Fibroblast of mammary gland (primary cell): ENCODE measurements at regions not wholly inside any gene's neighbourhood (a gene's known extent, or its start where the extent isn't known, plus 50 kb on each side); places are given as distances from the start of the nearest gene placed in this dataset.
"Not testable (repeated sequence)": the region's sequence is repeated elsewhere in the genome, so short reads cannot be mapped to it uniquely, and the experiment has no call there.

ENCODE experiments used
- DNase-seq: peaks from one replicate; pipeline ENCODE4 v3.0.0-alpha.2; 2010; ENCODE audit warnings: low read depth
- H3K4me3 ChIP-seq: 2 replicates; pipeline ENCODE4 v1.5.1; 2011; ENCODE audit warnings: low read depth, mild to moderate bottlenecking, low read length, moderate library complexity; ENCODE audit not compliant: control insufficient read depth
- CTCF ChIP-seq: conservative IDR thresholded peaks from 2 replicates; pipeline ENCODE4 v1.5.1; 2011; ENCODE audit warnings: low read depth, low read length, inconsistent platforms; ENCODE audit not compliant: control insufficient read depth, insufficient read depth

- H3K4me3 ChIP-seq: no peak overlapping the region
- no peak for DNase-seq
- no peak for TF ChIP-seq CTCF
These were observed 953.0 kb downstream of the KCNA4 start for GRCh38 chr11:29063630-29064361.

DNA sequence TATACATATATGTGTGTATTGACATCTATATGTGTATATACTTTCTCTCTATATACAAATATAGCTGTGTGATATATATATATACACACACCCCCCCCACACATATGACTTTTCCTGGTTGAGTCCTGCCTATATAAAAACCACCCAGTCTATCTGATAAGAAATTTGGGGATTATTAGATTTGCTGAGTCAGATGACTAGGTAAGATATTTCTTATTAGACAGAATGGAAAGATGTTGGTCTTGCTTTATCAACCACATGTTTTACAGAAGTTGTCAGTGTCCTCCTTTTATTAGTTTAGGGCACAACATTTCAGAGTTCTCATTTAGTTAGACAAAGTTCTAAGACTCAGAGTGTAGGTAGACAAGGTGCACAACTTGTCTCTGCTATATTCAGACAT is 953.3 kb downstream of the METTL15 start:
- TF ChIP-seq CTCF: no peak
- DNase-seq: no peak
- no peak overlapping the region for H3K4me3 ChIP-seq

GRCh38 chr11:29056487-29056886 is 948.3 kb downstream of the METTL15 start:
- H3K4me3 ChIP-seq, DNase-seq: not testable (repeated sequence)

DNA sequence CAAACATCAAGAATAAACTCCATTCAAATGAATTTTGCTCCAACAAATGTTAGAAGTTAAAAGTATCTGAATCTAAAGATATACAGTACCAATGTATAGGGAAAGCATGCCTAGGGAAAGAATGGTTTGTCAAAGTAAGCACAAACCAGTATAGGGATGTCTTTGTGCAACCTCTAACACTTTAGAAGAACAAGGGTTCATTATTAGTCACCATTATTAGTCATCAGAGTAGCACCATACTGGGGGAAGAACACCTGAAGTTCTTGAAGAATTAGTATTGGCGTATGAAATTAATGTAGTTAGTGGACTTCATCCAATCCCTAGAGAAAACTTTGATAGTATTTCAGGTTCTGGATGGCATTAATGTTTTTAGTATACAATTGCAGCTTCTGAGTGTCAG is 943.7 kb downstream of the METTL15 start:
- TF ChIP-seq CTCF: no peak
- no peak for DNase-seq
- H3K4me3 ChIP-seq: no peak overlapping the region

DNA sequence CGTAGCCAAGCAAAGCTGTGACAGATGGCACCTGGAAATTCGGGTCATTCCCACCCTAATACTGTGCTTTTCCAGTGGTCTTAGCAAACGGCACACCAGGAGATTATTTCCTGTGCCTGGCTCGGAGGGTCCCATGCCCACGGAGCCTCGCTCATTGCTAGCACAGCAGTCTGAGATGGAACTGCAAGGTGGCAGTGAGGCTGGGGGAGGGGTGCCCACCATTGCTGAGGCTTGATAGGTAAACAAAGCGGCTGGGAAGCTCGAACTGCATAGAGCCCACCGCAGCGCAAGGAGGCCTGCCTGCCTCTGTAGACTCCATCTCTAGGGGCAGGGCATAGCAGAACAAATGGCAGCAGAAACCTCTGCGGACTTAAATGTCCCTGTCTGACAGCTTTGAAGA is 942.8 kb downstream of the METTL15 start:
- not testable (repeated sequence) for H3K4me3 ChIP-seq, DNase-seq

DNA sequence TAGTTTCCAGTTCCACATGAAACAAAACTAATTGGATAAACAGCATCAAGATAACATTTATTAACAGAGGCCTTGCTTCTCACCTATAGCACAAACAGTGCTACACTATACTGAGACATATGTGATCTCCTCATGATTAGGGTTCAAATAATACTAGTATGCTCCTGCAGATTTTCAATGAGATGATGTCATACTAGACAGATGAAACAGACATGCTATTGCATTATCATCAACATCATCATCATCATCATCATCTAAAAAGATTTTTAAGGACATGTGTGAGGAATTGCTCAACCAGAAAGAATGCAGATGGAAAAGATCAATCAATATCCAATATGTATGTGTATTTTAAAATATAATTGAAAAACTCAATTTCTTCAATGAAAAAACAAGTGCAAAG is 932.3 kb downstream of the METTL15 start:
- H3K4me3 ChIP-seq: no peak overlapping the region
- DNase-seq: no peak
- TF ChIP-seq CTCF: no peak

- no peak overlapping the region for H3K4me3 ChIP-seq
- TF ChIP-seq CTCF: no peak
- no peak for DNase-seq
These were observed 924.4 kb downstream of the METTL15 start for GRCh38 chr11:29032384-29033149.
